Erythroblast (primary cell): ENCODE measurements at regions not wholly inside any gene's neighbourhood (a gene's known extent, or its start where the extent isn't known, plus 50 kb on each side); places are given as distances from the start of the nearest gene placed in this dataset.

Experiments
- GATA1 ChIP-seq: IDR thresholded peaks from 2 replicates; pipeline ENCODE4 v1.6.1; 2011; ENCODE audit warnings: low read depth, mild to moderate bottlenecking, control low read depth, low read length, moderate library complexity
- POLR2A ChIP-seq: IDR thresholded peaks from 2 replicates; pipeline ENCODE4 v1.6.1; 2011; ENCODE audit warnings: mild to moderate bottlenecking, low read length

DNA sequence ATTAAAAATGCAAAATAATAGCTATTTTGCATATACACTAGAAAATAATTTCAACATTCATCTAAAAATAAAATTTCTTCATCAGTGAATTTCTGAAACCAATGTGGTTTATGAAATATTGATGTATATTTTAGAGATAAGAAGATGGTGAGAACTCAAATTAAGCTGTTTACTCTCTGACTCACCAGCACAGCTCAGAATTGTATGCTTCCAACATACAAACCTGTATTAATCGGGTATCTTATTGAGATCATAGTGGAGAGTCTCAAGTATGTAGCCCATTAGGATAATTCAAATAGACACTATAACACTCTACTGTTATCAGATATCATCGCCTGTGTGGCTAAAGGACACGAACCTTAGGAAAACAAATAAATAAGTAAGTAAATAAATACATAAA, 899.5 kb upstream of the INTU start:
- TF ChIP-seq POLR2A (no peak), GATA1 (no peak)
